Immature natural killer cell (primary cell): ENCODE measurements at regions not wholly inside any gene's neighbourhood (a gene's known extent, or its start where the extent isn't known, plus 50 kb on each side); places are given as distances from the start of the nearest gene placed in this dataset.

Experiments
- DNase-seq, 3 donors: peaks; one replicate each; pipeline ENCODE4 v3.0.0; 2022; ENCODE audit warnings: mixed read lengths in 1 of 3
- H3K27ac Mint-ChIP-seq, 6 donors: one replicate each; pipeline ENCODE4 v1.8.0; 2020; ENCODE audit warnings: mixed read lengths in 6 of 6, mild to moderate bottlenecking in 5 of 6, inconsistent platforms in 4 of 6, moderate library complexity in 3 of 6
- H3K27me3 Mint-ChIP-seq, 3 donors: one replicate each; pipeline ENCODE4 v1.8.0; 2020 to 2021; ENCODE audit warnings: low read depth in 3 of 3, mild to moderate bottlenecking in 3 of 3, mixed read lengths in 3 of 3, moderate library complexity in 3 of 3, inconsistent platforms in 1 of 3
- H3K36me3 Mint-ChIP-seq, 3 donors: one replicate each; pipeline ENCODE4 v1.8.0; 2020; ENCODE audit warnings: mixed read lengths in 3 of 3, inconsistent platforms in 2 of 3, mild to moderate bottlenecking in 2 of 3
- H3K4me1 Mint-ChIP-seq, 2 donors: one replicate each; pipeline ENCODE4 v1.8.0; 2020; ENCODE audit warnings: inconsistent platforms in 2 of 2, mild to moderate bottlenecking in 2 of 2, mixed read lengths in 2 of 2, moderate library complexity in 1 of 2
- H3K4me3 Mint-ChIP-seq, 5 donors: one replicate each; pipeline ENCODE4 v1.8.0; 2020; ENCODE audit warnings: mild to moderate bottlenecking in 5 of 5, mixed read lengths in 5 of 5, inconsistent platforms in 3 of 5, moderate library complexity in 3 of 5
- H3K9me3 Mint-ChIP-seq, 6 donors: one replicate each; pipeline ENCODE4 v1.8.0; 2020; ENCODE audit warnings: mild to moderate bottlenecking in 6 of 6, mixed read lengths in 6 of 6, inconsistent platforms in 4 of 6, moderate library complexity in 3 of 6

GRCh38 chr7:41816111-41816510 is 113.2 kb upstream of the INHBA start:
- peak; percentile 33 to 36 (median 36) for DNase-seq
- peaks cover 0 to 2% (median 0%) of the 10 kb centered on the region in 3 donors for H3K27me3 Mint-ChIP-seq
- H3K4me3 Mint-ChIP-seq, result peak overlapping the region; percentile 22 to 65 (median 50)
- peaks cover 38% of the 10 kb centered on the region in 2 donors for H3K4me1 Mint-ChIP-seq
- peaks cover 0 to 3% (median 0%) of the 10 kb centered on the region in 3 donors for H3K36me3 Mint-ChIP-seq
- peak overlapping the region in 5 of 6 donors; percentile 16 to 35 (median 23) for H3K27ac Mint-ChIP-seq
- no peaks in the 10 kb centered on the region for H3K9me3 Mint-ChIP-seq

DNA sequence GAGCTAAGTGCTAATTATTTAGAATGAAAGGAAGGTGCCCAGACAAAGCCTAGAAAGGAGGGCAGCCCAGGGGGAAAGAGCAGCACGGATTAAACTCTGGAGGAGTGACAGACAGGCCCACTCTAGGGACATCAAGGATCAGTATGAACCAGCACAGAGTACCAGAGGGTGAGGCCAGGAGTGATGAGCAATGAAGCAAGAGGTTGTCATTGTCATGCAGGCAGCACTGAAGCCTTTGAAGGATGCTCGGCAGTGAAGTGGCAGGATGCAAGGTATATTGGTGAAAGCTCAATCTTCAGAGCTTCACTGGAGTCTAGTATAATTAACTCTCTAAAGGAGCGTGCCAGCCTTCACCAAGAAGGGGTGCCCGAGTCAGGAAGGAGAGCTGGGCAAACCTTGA is 112.0 kb upstream of the INHBA start:
- H3K4me1 Mint-ChIP-seq, result peaks cover 41 to 43% of the 10 kb centered on the region in 2 donors
- DNase-seq, result no peak
- H3K27ac Mint-ChIP-seq, result peak overlapping the region in 3 of 6 donors; percentile 7 to 82 (median 54)
- peak overlapping the region in 4 of 5 donors; percentile 10 to 33 (median 22) for H3K4me3 Mint-ChIP-seq
- no peaks in the 10 kb centered on the region for H3K9me3 Mint-ChIP-seq
- H3K36me3 Mint-ChIP-seq, result no peaks in the 10 kb centered on the region
- H3K27me3 Mint-ChIP-seq, result no peaks in the 10 kb centered on the region

- H3K27me3 Mint-ChIP-seq, result peaks cover 0 to 3% (median 0%) of the 10 kb centered on the region in 3 donors
Observed at GRCh38 chr7:41813286-41813685, 110.4 kb upstream of the INHBA start.

DNA sequence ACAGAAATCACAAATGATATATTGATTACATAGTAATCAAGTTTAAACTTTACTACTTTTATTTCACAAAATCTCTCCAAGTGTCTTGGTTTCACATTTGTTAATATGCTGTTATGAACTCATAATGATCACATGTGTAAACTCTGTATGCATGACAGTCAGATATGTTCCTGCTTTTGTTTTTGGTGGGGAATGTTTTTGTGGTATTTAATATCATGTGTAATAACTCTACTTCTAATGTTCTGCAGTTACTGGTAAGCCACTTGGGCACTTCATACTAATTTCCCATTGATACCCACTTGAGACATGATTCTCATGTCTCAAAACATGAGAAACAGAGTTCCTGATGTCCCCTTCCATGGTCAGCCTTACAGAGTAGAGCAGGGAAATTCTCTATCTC is 109.1 kb upstream of the INHBA start:
- peaks cover 0 to 3% (median 2%) of the 10 kb centered on the region in 3 donors for H3K27me3 Mint-ChIP-seq
- H3K4me3 Mint-ChIP-seq, result no peak overlapping the region
- DNase-seq, result no peak
- H3K27ac Mint-ChIP-seq, result no peak overlapping the region
- H3K36me3 Mint-ChIP-seq, result no peaks in the 10 kb centered on the region
- H3K4me1 Mint-ChIP-seq, result peaks cover 35 to 39% of the 10 kb centered on the region in 2 donors
- H3K9me3 Mint-ChIP-seq, result no peaks in the 10 kb centered on the region

More at GRCh38 chr7:41813286-41813685, 110.4 kb upstream of the INHBA start:
- Mint-ChIP-seq H3K9me3 (no peaks in the 10 kb centered on the region), H3K27ac (no peak overlapping the region), H3K36me3 (no peaks in the 10 kb centered on the region), H3K4me3 (no peak overlapping the region), H3K4me1 (peaks cover 43 to 46% of the 10 kb centered on the region in 2 donors)
- DNase-seq, result no peak

- H3K9me3 Mint-ChIP-seq, result no peaks in the 10 kb centered on the region
- H3K27ac Mint-ChIP-seq, result peak overlapping the region in 3 of 6 donors; percentile 4 to 32 (median 15)
- no peak overlapping the region for H3K4me3 Mint-ChIP-seq
- H3K4me1 Mint-ChIP-seq, result peaks cover 16 to 20% of the 10 kb centered on the region in 2 donors
- H3K36me3 Mint-ChIP-seq, result no peaks in the 10 kb centered on the region
- no peak for DNase-seq
- peaks cover 0 to 3% (median 2%) of the 10 kb centered on the region in 3 donors for H3K27me3 Mint-ChIP-seq
Observed at GRCh38 chr7:41809940-41810576, 107.2 kb upstream of the INHBA start.

DNA sequence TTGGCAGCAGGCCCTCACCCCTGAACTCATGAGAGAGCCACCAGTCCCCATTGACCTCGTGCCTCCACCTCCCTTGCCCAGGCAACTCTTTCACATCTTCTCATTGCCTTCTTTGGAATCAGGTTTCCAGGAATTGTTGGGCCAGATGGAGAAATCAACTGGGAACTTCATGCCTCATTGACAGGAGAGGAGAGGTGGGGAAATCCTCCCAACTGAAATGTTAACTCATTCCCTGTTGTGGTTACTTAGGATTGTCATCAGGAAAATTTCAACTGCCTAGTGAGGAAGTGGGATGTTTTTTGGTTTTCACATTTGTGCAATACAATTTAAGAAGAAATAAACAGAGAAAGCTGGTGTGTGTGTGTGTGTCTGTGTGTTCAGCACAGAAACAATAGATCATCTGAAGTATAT is 106.6 kb upstream of the INHBA start:
- Mint-ChIP-seq H3K36me3 (no peaks in the 10 kb centered on the region), H3K4me3 (no peak overlapping the region), H3K27ac (peak overlapping the region in 3 of 6 donors; percentile 4 to 32 (median 15)), H3K4me1 (peaks cover 11 to 15% of the 10 kb centered on the region in 2 donors), H3K27me3 (peaks cover 0 to 3% (median 2%) of the 10 kb centered on the region in 3 donors), H3K9me3 (no peaks in the 10 kb centered on the region)
- no peak for DNase-seq

DNA sequence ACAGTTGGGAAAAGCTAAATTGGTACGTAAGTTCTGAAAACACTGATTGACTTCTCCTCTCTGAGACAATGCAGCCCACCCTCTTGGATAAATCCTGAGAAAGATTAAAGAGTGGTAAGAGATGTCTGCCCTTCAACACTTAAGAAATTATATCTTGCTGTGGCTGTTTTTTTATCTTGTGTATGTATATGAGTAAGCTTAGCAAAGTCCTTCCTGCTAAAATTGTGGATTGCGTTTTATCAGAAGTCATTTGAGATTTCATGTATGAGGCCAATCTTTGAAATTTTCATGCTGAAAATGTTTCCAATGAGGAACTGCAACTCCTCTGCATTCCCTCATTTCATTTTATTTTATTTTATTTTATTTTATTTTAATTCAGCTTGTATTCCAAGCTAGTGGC is 106.2 kb upstream of the INHBA start:
- Mint-ChIP-seq H3K4me1 (peaks cover 7 to 11% of the 10 kb centered on the region in 2 donors), H3K36me3 (no peaks in the 10 kb centered on the region)

DNA sequence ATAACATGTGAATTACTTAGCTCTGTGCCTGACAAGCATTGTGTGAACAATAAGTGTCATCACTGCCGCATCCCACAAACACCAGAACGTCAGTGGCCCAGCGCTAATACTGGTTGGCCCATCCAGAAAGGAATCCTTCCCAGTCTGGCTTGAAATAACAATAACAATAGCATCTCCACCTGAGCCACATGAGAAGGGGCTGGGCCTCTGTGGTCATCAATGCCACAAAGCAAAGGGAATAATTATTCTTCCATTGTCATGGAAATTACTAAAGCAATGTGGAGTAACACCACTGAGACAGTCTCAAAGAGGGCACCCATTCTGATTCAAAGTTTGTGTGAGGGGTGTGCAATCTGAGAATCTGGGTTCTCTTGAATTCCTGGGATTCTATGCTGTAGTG is 105.7 kb upstream of the INHBA start:
- peaks cover 0 to 3% (median 2%) of the 10 kb centered on the region in 3 donors for H3K27me3 Mint-ChIP-seq
- peak overlapping the region in 1 of 6 donors; percentile 53 for H3K27ac Mint-ChIP-seq
- no peaks in the 10 kb centered on the region for H3K36me3 Mint-ChIP-seq
- DNase-seq, result no peak
- H3K9me3 Mint-ChIP-seq, result no peaks in the 10 kb centered on the region
- H3K4me1 Mint-ChIP-seq, result peaks cover 6 to 8% of the 10 kb centered on the region in 2 donors
- no peak overlapping the region for H3K4me3 Mint-ChIP-seq

More for the DNA sequence above, 106.2 kb upstream of the INHBA start:
- Mint-ChIP-seq H3K4me3 (no peak overlapping the region), H3K27me3 (peaks cover 0 to 3% (median 2%) of the 10 kb centered on the region in 3 donors), H3K27ac (peak overlapping the region in 1 of 6 donors; percentile 53), H3K9me3 (no peaks in the 10 kb centered on the region)
- DNase-seq, result no peak

DNA sequence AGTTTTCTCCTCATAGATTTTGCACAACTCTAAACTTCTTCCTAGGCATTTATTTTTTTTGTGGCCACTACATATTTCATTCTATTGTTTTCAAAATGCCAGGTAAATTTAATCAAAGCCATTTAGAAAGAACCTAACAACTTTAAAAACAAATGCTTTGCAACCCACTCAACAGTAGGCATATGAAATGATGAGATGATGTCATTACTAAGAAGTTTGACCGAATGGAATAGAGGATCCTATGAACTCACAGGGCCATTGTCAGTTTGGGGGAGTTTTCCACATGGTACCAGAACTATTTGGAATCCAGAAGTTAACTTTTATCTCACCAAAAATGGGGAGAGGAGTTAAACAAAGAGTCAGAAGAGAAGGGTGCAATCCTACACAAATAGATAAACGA is 100.7 kb upstream of the INHBA start:
- no peaks in the 10 kb centered on the region for H3K36me3 Mint-ChIP-seq
- peaks cover 0 to 2% (median 2%) of the 10 kb centered on the region in 3 donors for H3K27me3 Mint-ChIP-seq
- DNase-seq, result no peak
- H3K9me3 Mint-ChIP-seq, result no peaks in the 10 kb centered on the region
- H3K4me1 Mint-ChIP-seq, result peaks cover 3 to 6% of the 10 kb centered on the region in 2 donors
- no peak overlapping the region for H3K27ac Mint-ChIP-seq
- H3K4me3 Mint-ChIP-seq, result no peak overlapping the region

GRCh38 chr7:41796331-41796730 is 93.4 kb upstream of the INHBA start:
- H3K27ac Mint-ChIP-seq, result no peak overlapping the region
- H3K4me1 Mint-ChIP-seq, result peaks cover 3 to 6% of the 10 kb centered on the region in 2 donors
- H3K27me3 Mint-ChIP-seq, result peaks cover 0 to 6% (median 2%) of the 10 kb centered on the region in 3 donors
- H3K36me3 Mint-ChIP-seq, result no peaks in the 10 kb centered on the region
- no peak for DNase-seq
- no peak overlapping the region for H3K4me3 Mint-ChIP-seq
- H3K9me3 Mint-ChIP-seq, result no peaks in the 10 kb centered on the region

DNA sequence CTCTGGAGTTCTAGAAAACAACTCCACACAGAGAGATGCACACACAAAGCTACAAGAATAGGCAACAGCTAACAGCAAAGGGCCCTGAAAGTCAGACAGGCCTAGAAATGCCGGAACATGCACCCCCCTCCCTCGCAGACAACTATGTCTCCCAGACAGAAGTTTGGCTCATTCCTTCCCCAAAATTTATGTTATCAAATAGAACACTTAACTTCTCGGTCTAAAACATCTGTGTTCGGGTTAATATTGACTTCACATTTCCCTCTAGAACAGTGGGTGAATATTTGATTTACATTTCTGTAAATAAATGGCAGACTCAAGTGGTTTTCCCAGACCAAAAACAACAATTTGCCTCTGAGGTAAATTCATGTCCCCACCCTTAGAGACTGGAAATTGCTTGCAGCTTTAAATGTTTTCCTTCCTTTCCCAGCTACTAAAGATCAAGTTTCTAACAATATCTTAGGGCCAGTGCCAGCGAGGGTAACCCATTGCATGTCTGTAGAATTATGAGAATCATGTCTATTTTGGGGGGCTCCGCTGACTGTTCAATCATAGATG is 92.5 kb upstream of the INHBA start:
- H3K9me3 Mint-ChIP-seq, result no peaks in the 10 kb centered on the region
- H3K36me3 Mint-ChIP-seq, result no peaks in the 10 kb centered on the region
- no peak overlapping the region for H3K4me3 Mint-ChIP-seq
- no peak overlapping the region for H3K27ac Mint-ChIP-seq
- H3K4me1 Mint-ChIP-seq, result peaks cover 3 to 6% of the 10 kb centered on the region in 2 donors
- H3K27me3 Mint-ChIP-seq, result peaks cover 0 to 4% (median 2%) of the 10 kb centered on the region in 3 donors
- no peak for DNase-seq

GRCh38 chr7:41793556-41793955 is 90.7 kb upstream of the INHBA start:
- peaks cover 0 to 4% (median 2%) of the 10 kb centered on the region in 3 donors for H3K27me3 Mint-ChIP-seq
- no peaks in the 10 kb centered on the region for H3K4me1 Mint-ChIP-seq
- H3K36me3 Mint-ChIP-seq, result no peaks in the 10 kb centered on the region
- H3K27ac Mint-ChIP-seq, result no peak overlapping the region
- no peak overlapping the region for H3K4me3 Mint-ChIP-seq
- no peak for DNase-seq
- H3K9me3 Mint-ChIP-seq, result no peaks in the 10 kb centered on the region

DNA sequence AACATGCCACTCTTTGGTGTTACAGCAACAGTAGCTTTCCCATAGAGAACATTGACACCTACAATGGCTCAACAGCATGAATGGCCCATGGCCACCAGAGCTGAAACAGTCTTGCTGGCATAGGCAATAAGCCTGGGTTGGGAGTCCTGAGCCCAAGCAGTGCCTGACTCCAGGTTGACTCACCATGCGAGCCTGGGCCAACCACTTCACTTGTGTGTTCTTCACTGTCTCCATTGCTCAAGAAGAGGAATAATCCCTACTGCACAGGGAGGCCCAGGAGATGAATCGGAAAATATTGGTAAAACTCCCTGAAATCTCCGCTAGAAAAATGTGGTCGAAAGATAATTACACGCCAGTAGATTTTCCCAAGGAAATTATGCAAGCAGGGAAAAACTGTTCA is 89.2 kb upstream of the INHBA start:
- Mint-ChIP-seq H3K36me3 (no peaks in the 10 kb centered on the region), H3K4me1 (no peaks in the 10 kb centered on the region)

GRCh38 chr7:41788556-41788955 is 85.7 kb upstream of the INHBA start:
- H3K9me3 Mint-ChIP-seq, result no peaks in the 10 kb centered on the region
- no peak overlapping the region for H3K4me3 Mint-ChIP-seq

More for the DNA sequence above, 89.2 kb upstream of the INHBA start:
- no peak overlapping the region for H3K27ac Mint-ChIP-seq
- peaks cover 0 to 2% (median 2%) of the 10 kb centered on the region in 3 donors for H3K27me3 Mint-ChIP-seq
- DNase-seq, result no peak
- no peaks in the 10 kb centered on the region for H3K9me3 Mint-ChIP-seq
- no peak overlapping the region for H3K4me3 Mint-ChIP-seq

More at GRCh38 chr7:41788556-41788955, 85.7 kb upstream of the INHBA start:
- Mint-ChIP-seq H3K4me1 (no peaks in the 10 kb centered on the region), H3K27ac (no peak overlapping the region), H3K27me3 (peaks cover 0 to 2% (median 0%) of the 10 kb centered on the region in 3 donors), H3K36me3 (no peaks in the 10 kb centered on the region)
- no peak for DNase-seq
